ENCODE measurements at regions not wholly inside any gene's neighbourhood (a gene's known extent, or its start where the extent isn't known, plus 50 kb on each side); places are given as distances from the start of the nearest gene placed in this dataset.

- DNase-seq, result no peak
Measured at GRCh38 chr1:18018366-18018765, 89.2 kb upstream of the IGSF21 start.

- no peak for DNase-seq
Measured at GRCh38 chr1:18020021-18020817, 87.4 kb upstream of the IGSF21 start.

GRCh38 chr1:18021242-18021641 is 86.4 kb upstream of the IGSF21 start:
- DNase-seq, result no peak

- DNase-seq, result no peak
Measured at GRCh38 chr1:18032172-18032859, 75.3 kb upstream of the IGSF21 start.

- DNase-seq, result no peak
Measured at GRCh38 chr1:18035145-18035544, 72.5 kb upstream of the IGSF21 start.

GRCh38 chr1:18037651-18038050 is 69.9 kb upstream of the IGSF21 start:
- no peak for DNase-seq

- DNase-seq, result no peak
Measured at GRCh38 chr1:18038051-18038450, 69.5 kb upstream of the IGSF21 start.

- DNase-seq, result no peak
Measured at GRCh38 chr1:18039102-18039501, 68.5 kb upstream of the IGSF21 start.

- DNase-seq, result peak in 1 of 2 donors; percentile 11
Measured at GRCh38 chr1:18041102-18041501, 66.5 kb upstream of the IGSF21 start.

GRCh38 chr1:18041685-18042355 is 65.8 kb upstream of the IGSF21 start:
- DNase-seq, result no peak

- no peak for DNase-seq
Measured at GRCh38 chr1:18043871-18044270, 63.7 kb upstream of the IGSF21 start.

GRCh38 chr1:18045203-18045602 is 62.4 kb upstream of the IGSF21 start:
- no peak for DNase-seq

- no peak for DNase-seq
Measured at GRCh38 chr1:18045621-18046020, 62.0 kb upstream of the IGSF21 start.

- peak in 1 of 2 donors; percentile 8 for DNase-seq
Measured at GRCh38 chr1:18047122-18047521, 60.5 kb upstream of the IGSF21 start.

- no peak for DNase-seq
Measured at GRCh38 chr1:18049228-18049627, 58.4 kb upstream of the IGSF21 start.

GRCh38 chr1:18052671-18053070 is 54.9 kb upstream of the IGSF21 start:
- no peak for DNase-seq

GRCh38 chr1:18055156-18055555 is 52.4 kb upstream of the IGSF21 start:
- DNase-seq, result no peak

- no peak for DNase-seq
Measured at GRCh38 chr1:18056545-18056944, 51.1 kb upstream of the IGSF21 start.

GRCh38 chr1:18057623-18058022 is 50.0 kb upstream of the IGSF21 start:
- DNase-seq, result no peak

All from hippocampal formation (tissue), 2 donors.